Testis (tissue), 2 donors: ENCODE measurements at regions not wholly inside any gene's neighbourhood (a gene's known extent, or its start where the extent isn't known, plus 50 kb on each side); places are given as distances from the start of the nearest gene placed in this dataset.

ENCODE experiments used
- POLR2A ChIP-seq: fragments of 450-650 bp; IDR thresholded peaks from one replicate; pipeline ENCODE4 v1.6.1; 2017; ENCODE audit warnings: antibody characterized with exemption, mild to moderate bottlenecking, moderate library complexity
- TF ChIP-seq, protein P1 (sequence below), 3 experiments: fragments of 450-650 bp in 2 of 3; fragments of 200-600 bp in 1 of 3; sonication (generic) in 1 of 3; IDR thresholded peaks; one replicate each; pipeline ENCODE4 v1.5.1; 2016 to 2019; ENCODE audit warnings: antibody characterized with exemption in 3 of 3, mild to moderate bottlenecking in 2 of 3, moderate library complexity in 1 of 3

DNA sequence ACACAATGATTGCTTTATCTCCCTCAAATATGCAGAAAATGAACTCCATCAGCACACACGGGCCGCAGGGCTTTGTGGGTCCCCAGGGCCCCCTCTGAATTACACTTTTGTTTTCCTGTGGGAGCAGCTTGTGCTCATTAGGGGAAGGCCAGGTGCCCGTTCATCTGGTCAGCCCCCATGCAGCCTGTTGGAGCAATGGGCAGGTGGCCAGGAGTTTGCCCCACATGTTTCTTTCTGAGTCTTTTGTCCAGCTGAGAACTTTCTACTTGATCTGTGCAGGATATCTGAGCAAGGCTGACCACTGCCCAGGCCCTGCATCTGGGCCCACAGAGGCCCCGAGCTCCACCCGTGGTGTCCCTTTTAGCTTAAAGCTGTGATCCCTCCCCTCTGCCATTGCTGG, 105.3 kb upstream of the FAM20C start:
- TF ChIP-seq, protein P1, sequence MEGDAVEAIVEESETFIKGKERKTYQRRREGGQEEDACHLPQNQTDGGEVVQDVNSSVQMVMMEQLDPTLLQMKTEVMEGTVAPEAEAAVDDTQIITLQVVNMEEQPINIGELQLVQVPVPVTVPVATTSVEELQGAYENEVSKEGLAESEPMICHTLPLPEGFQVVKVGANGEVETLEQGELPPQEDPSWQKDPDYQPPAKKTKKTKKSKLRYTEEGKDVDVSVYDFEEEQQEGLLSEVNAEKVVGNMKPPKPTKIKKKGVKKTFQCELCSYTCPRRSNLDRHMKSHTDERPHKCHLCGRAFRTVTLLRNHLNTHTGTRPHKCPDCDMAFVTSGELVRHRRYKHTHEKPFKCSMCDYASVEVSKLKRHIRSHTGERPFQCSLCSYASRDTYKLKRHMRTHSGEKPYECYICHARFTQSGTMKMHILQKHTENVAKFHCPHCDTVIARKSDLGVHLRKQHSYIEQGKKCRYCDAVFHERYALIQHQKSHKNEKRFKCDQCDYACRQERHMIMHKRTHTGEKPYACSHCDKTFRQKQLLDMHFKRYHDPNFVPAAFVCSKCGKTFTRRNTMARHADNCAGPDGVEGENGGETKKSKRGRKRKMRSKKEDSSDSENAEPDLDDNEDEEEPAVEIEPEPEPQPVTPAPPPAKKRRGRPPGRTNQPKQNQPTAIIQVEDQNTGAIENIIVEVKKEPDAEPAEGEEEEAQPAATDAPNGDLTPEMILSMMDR (IDR thresholded peaks at IDR 0.05), result no peak
- TF ChIP-seq POLR2A, result no peak
